H1 (cell line): ENCODE measurements at regions not wholly inside any gene's neighbourhood (a gene's known extent, or its start where the extent isn't known, plus 50 kb on each side); places are given as distances from the start of the nearest gene placed in this dataset.

Source experiments
- CTCF ChIA-PET: fragments of 300-600 bp; sonication (Branson Sonifier 250); formaldehyde crosslinking; loops from one replicate; lab custom pipeline; 2021; ENCODE audit not compliant: partially characterized antibody; lab: Charles Lee
- POLR2A ChIA-PET: fragments of 300-600 bp; sonication (Branson Sonifier 250); formaldehyde crosslinking; loops from one replicate; lab custom pipeline; 2021; ENCODE audit warnings: inconsistent platforms; ENCODE audit not compliant: partially characterized antibody; lab: Charles Lee
- DNase-seq, 2 experiments: peaks; one replicate each; pipeline versions ENCODE4 v3.0.0 to v3.0.0-alpha.2; 2010 to 2022; ENCODE audit warnings: low spot score in 2 of 2, low read depth in 1 of 2, mixed read lengths in 1 of 2
- FAIRE-seq: peaks from 2 replicates; lab custom pipeline; 2011; peaks lifted over from hg19 to GRCh38; lab: Jason Lieb, UNC
- H2AFZ ChIP-seq: 2 replicates; pipeline ENCODE4 v1.8.1; 2012; ENCODE audit warnings: low read length, inconsistent platforms
- H2AK5ac ChIP-seq: 2 replicates; pipeline ENCODE4 v1.6.1; 2013; ENCODE audit warnings: low read depth, low read length
- H2BK120ac ChIP-seq: replicated peaks from 2 replicates; pipeline ENCODE3; 2013; ENCODE audit warnings: low read depth, low read length, inconsistent platforms
- H2BK12ac ChIP-seq: 2 replicates; pipeline ENCODE4 v1.6.1; 2013; ENCODE audit warnings: low read depth, low read length
- H2BK15ac ChIP-seq: 2 replicates; pipeline ENCODE4 v1.6.1; 2013; ENCODE audit warnings: low read length
- H2BK20ac ChIP-seq: 2 replicates; pipeline ENCODE4 v1.6.1; 2013; ENCODE audit warnings: low read length
- H2BK5ac ChIP-seq: 2 replicates; pipeline ENCODE4 v1.6.1; 2013; ENCODE audit warnings: low read depth, low read length
- H3K14ac ChIP-seq: 2 replicates; pipeline ENCODE4 v1.6.1; 2013; ENCODE audit warnings: inconsistent platforms; ENCODE audit not compliant: insufficient read length
- H3K18ac ChIP-seq: 2 replicates; pipeline ENCODE4 v1.6.1; 2013; ENCODE audit warnings: low read length; ENCODE audit errors: extremely low read depth
- H3K23ac ChIP-seq: 2 replicates; pipeline ENCODE4 v1.6.1; 2013; ENCODE audit warnings: inconsistent platforms; ENCODE audit not compliant: insufficient read length
- H3K23me2 ChIP-seq: 2 replicates; pipeline ENCODE4 v1.6.1; 2013; ENCODE audit warnings: low read depth, low read length
- H3K27ac ChIP-seq: 2 replicates; pipeline ENCODE4 v1.6.1; 2011; ENCODE audit warnings: low read depth, low read length, inconsistent platforms
- H3K27me3 ChIP-seq, 4 experiments: replicated peaks in 1 of 4; 1 replicate in 1 of 4; 2 replicates in 3 of 4; pipeline versions ENCODE4 v1.6.1 to v1.8.1; 2011 to 2013; ENCODE audit warnings: low read length in 3 of 4, mild to moderate bottlenecking in 3 of 4, inconsistent platforms in 2 of 4, mixed read lengths in 2 of 4, moderate library complexity in 1 of 4; ENCODE audit not compliant: control insufficient read depth in 3 of 4, insufficient read depth in 3 of 4; ENCODE audit errors: extremely low read depth in 1 of 4
- H3K36me3 ChIP-seq, 4 experiments: 2 replicates each; pipeline versions ENCODE4 v1.6.1 to v1.8.1; 2011 to 2013; ENCODE audit warnings: mild to moderate bottlenecking in 4 of 4, low read length in 3 of 4, moderate library complexity in 2 of 4, control low read depth in 1 of 4, inconsistent platforms in 1 of 4; ENCODE audit not compliant: insufficient read depth in 4 of 4, control insufficient read depth in 2 of 4
- H3K4ac ChIP-seq: replicated peaks from 2 replicates; pipeline ENCODE3; 2013; ENCODE audit warnings: low read length, low read depth, mixed read lengths, inconsistent platforms; ENCODE audit not compliant: insufficient read length
- H3K4me1 ChIP-seq, 4 experiments: replicated peaks in 1 of 4; 1 replicate in 1 of 4; 2 replicates in 3 of 4; pipeline versions ENCODE4 v1.6.1 to v1.8.1; 2011 to 2013; ENCODE audit warnings: low read length in 3 of 4, inconsistent platforms in 2 of 4, mixed read lengths in 1 of 4; ENCODE audit not compliant: insufficient read depth in 4 of 4, control insufficient read depth in 3 of 4
- H3K4me2 ChIP-seq, 2 experiments: 2 replicates each; pipeline versions ENCODE4 v1.6.1 to v1.8.1; 2011 to 2013; ENCODE audit warnings: low read depth in 2 of 2, low read length in 2 of 2, control low read depth in 1 of 2, inconsistent platforms in 1 of 2, mild to moderate bottlenecking in 1 of 2; ENCODE audit not compliant: insufficient read depth in 1 of 2
- H3K4me3 ChIP-seq, 4 experiments: fragments of 200-600, 300-600 bp in 1 of 4; sonication (generic), shearing (Covaris generic), sonication (Bioruptor Twin) in 1 of 4; 2 replicates each; pipeline versions ENCODE4 v1.5.1 to v1.8.1; 2011 to 2016; ENCODE audit warnings: low read length in 4 of 4, low read depth in 3 of 4, control low read depth in 2 of 4, inconsistent platforms in 2 of 4, mild to moderate bottlenecking in 2 of 4, mixed read lengths in 1 of 4, moderate library complexity in 1 of 4; ENCODE audit not compliant: insufficient read depth in 2 of 4; ENCODE audit errors: extremely low read depth in 1 of 4
- H3K56ac ChIP-seq: replicated peaks from 2 replicates; pipeline ENCODE3; 2013; ENCODE audit warnings: low read depth, mild to moderate bottlenecking, mixed read lengths, low read length, inconsistent platforms; ENCODE audit not compliant: insufficient read length
- H3K79me1 ChIP-seq: 2 replicates; pipeline ENCODE4 v1.6.1; 2013; ENCODE audit warnings: low read depth, low read length, control low read depth
- H3K79me2 ChIP-seq, 2 experiments: 2 replicates each; pipeline versions ENCODE4 v1.6.1 to v1.8.1; 2012 to 2013; ENCODE audit warnings: low read length in 2 of 2, mild to moderate bottlenecking in 2 of 2, inconsistent platforms in 1 of 2; ENCODE audit not compliant: insufficient read depth in 2 of 2, control insufficient read depth in 1 of 2
- H3K9ac ChIP-seq, 4 experiments: replicated peaks in 1 of 4; 1 replicate in 1 of 4; 2 replicates in 3 of 4; pipeline versions ENCODE4 v1.6.1 to v1.8.1; 2011 to 2013; ENCODE audit warnings: low read depth in 3 of 4, low read length in 3 of 4, control low read depth in 2 of 4, mild to moderate bottlenecking in 2 of 4, moderate library complexity in 2 of 4, inconsistent platforms in 1 of 4; ENCODE audit errors: extremely low read depth in 1 of 4
- H3K9me3 ChIP-seq, 2 experiments: 2 replicates each; pipeline versions ENCODE4 v1.6.1 to v1.8.1; 2012 to 2013; ENCODE audit warnings: mild to moderate bottlenecking in 2 of 2, moderate library complexity in 2 of 2, control low read depth in 1 of 2, inconsistent platforms in 1 of 2, low read depth in 1 of 2, low read length in 1 of 2, mixed read lengths in 1 of 2; ENCODE audit not compliant: insufficient read depth in 2 of 2
- H4K20me1 ChIP-seq, 2 experiments: replicated peaks in 1 of 2; 2 replicates each; pipeline versions ENCODE3 to v1.8.1; 2011 to 2013; ENCODE audit warnings: inconsistent platforms in 2 of 2, low read length in 2 of 2, mild to moderate bottlenecking in 1 of 2; ENCODE audit not compliant: insufficient read depth in 2 of 2, control insufficient read depth in 1 of 2
- H4K5ac ChIP-seq: 2 replicates; pipeline ENCODE4 v1.6.1; 2013; ENCODE audit warnings: low read length, low read depth, mixed read lengths, inconsistent platforms; ENCODE audit not compliant: insufficient read length
- H4K8ac ChIP-seq: 2 replicates; pipeline ENCODE4 v1.8.0; 2013; ENCODE audit warnings: mild to moderate bottlenecking, moderate library complexity, low read length, inconsistent platforms; ENCODE audit not compliant: insufficient read depth; ENCODE audit errors: extremely low read depth
- H4K91ac ChIP-seq: replicated peaks from 2 replicates; pipeline ENCODE3; 2013; ENCODE audit warnings: low read length, mixed read lengths, inconsistent platforms; ENCODE audit not compliant: insufficient read length
- BCL11A ChIP-seq, 2 experiments: IDR thresholded peaks; one replicate each; pipeline ENCODE4 v1.6.1; 2011; ENCODE audit warnings: low read depth in 2 of 2, low read length in 2 of 2, mild to moderate bottlenecking in 2 of 2
- HDAC6 ChIP-seq: IDR thresholded peaks from one replicate; pipeline ENCODE4 v1.7.1; 2012; ENCODE audit warnings: low read depth, mild to moderate bottlenecking, inconsistent platforms, low read length, moderate library complexity
- PHF8 ChIP-seq: fragments of 200-600 bp; sonication (generic); conservative IDR thresholded peaks from 2 replicates; pipeline ENCODE4 v1.7.1; 2012; ENCODE audit warnings: low read depth, mild to moderate bottlenecking, inconsistent platforms, low read length, moderate library complexity
- POU5F1 ChIP-seq: IDR thresholded peaks from 2 replicates; pipeline ENCODE4 v1.6.1; 2011; ENCODE audit warnings: low read depth, mild to moderate bottlenecking, low read length, moderate library complexity
- RXRA ChIP-seq: IDR thresholded peaks from 2 replicates; pipeline ENCODE4 v1.6.1; 2011; ENCODE audit warnings: low read depth, mild to moderate bottlenecking, low read length, moderate library complexity; ENCODE audit not compliant: insufficient read depth
- SIRT6 ChIP-seq: IDR thresholded peaks from one replicate; pipeline ENCODE4 v1.7.1; 2012; ENCODE audit warnings: low read length, inconsistent platforms
- SRF ChIP-seq: IDR thresholded peaks from 2 replicates; pipeline ENCODE4 v1.6.1; 2011; ENCODE audit warnings: mild to moderate bottlenecking, low read depth, low read length, moderate library complexity
- TCF12 ChIP-seq: IDR thresholded peaks from 2 replicates; pipeline ENCODE4 v1.6.1; 2011; ENCODE audit warnings: low read depth, mild to moderate bottlenecking, low read length
- WGBS, 2 experiments: shearing (Covaris generic) in 1 of 2; methylation state at CpG; one replicate each; pipeline versions ENCODE4 v1.1.6 to v1.1.7; 2013 to 2015; ENCODE audit warnings: low lambda C conversion rate in 2 of 2, mixed read lengths in 2 of 2, inconsistent platforms in 1 of 2, low coverage in 1 of 2, missing lambda C conversion rate in 1 of 2; ENCODE audit not compliant: insufficient replicate concordance in 2 of 2, insufficient coverage in 1 of 2, insufficient read length in 1 of 2; ENCODE audit errors: extremely low coverage in 1 of 2, missing lambda C conversion rate in 1 of 2; 5-methylcytosine and 5-hydroxymethylcytosine counted together
- TF ChIP-seq, protein P1 (sequence below), 3 experiments: IDR thresholded peaks; 1 replicate in 2 of 3; 2 replicates in 1 of 3; pipeline versions ENCODE4 v1.5.1 to v1.6.1; 2011; ENCODE audit warnings: low read length in 3 of 3, mild to moderate bottlenecking in 3 of 3, inconsistent platforms in 2 of 3, low read depth in 1 of 3, moderate library complexity in 1 of 3; ENCODE audit not compliant: insufficient read depth in 1 of 3; ENCODE audit errors: control extremely low read depth in 1 of 3

DNA sequence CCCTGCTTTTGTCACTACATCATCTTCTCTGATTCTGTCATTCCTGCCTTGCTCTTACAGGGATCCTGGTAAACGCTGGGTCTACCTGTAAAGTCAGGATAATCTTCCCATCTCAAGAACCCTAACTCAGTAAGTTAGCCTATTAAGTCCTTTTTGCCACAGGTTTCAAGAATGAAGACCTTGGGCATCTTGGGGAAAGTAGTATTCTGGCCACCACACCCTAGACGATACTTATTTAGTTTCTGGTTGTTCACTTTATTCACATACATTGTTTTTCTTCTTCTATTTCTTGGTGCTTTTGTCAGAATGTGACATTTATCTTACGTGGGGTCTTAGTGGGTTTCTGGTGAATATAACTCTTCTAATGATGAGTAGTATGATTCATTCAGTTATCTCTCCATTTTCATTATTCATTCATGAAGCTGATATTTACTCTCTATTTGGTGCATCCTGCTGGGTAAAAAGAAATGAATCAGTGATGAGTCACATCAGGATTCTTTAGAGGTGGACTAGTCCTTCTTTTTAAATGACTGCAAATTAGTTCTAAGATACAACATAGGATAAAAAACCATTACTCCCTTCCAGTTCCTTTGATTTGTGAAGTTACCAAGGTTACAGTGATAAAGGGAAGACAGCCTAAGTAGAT is 514.4 kb upstream of the B3GALT2 start:
- Histone ChIP-seq H3K9me3 (no peaks in the 10 kb centered on the region), H2BK12ac (no peak overlapping the region), H3K27me3 (no peaks in the 10 kb centered on the region), H3K14ac (no peak overlapping the region), H2BK5ac (no peak overlapping the region), H2BK120ac (no peak overlapping the region), H4K91ac (no peak overlapping the region), H2AFZ (no peak overlapping the region), H3K79me2 (no peaks in the 10 kb centered on the region), H3K27ac (no peak overlapping the region), H3K23me2 (no peaks in the 10 kb centered on the region), H3K36me3 (no peaks in the 10 kb centered on the region), H2BK20ac (no peak overlapping the region), H3K4me1 (no peaks in the 10 kb centered on the region), H3K18ac (no peak overlapping the region), H3K4me2 (no peak overlapping the region), H4K20me1 (no peaks in the 10 kb centered on the region), H4K8ac (no peak overlapping the region), H2AK5ac (no peak overlapping the region), H3K9ac (no peak overlapping the region), H3K4ac (no peak overlapping the region), H4K5ac (no peak overlapping the region), H2BK15ac (no peak overlapping the region), H3K23ac (no peak overlapping the region), H3K56ac (no peak overlapping the region), H3K79me1 (no peaks in the 10 kb centered on the region), H3K4me3 (no peak overlapping the region)
- TF ChIP-seq SRF (no peak), SIRT6 (no peak), BCL11A (IDR thresholded peaks at IDR 0.05; ENCODE audit: low read depth in 2 of 2, low read length in 2 of 2) (no peak), PHF8 (no peak), POU5F1 (no peak), TCF12 (no peak), RXRA (no peak), HDAC6 (no peak)
- TF ChIP-seq, protein P1, sequence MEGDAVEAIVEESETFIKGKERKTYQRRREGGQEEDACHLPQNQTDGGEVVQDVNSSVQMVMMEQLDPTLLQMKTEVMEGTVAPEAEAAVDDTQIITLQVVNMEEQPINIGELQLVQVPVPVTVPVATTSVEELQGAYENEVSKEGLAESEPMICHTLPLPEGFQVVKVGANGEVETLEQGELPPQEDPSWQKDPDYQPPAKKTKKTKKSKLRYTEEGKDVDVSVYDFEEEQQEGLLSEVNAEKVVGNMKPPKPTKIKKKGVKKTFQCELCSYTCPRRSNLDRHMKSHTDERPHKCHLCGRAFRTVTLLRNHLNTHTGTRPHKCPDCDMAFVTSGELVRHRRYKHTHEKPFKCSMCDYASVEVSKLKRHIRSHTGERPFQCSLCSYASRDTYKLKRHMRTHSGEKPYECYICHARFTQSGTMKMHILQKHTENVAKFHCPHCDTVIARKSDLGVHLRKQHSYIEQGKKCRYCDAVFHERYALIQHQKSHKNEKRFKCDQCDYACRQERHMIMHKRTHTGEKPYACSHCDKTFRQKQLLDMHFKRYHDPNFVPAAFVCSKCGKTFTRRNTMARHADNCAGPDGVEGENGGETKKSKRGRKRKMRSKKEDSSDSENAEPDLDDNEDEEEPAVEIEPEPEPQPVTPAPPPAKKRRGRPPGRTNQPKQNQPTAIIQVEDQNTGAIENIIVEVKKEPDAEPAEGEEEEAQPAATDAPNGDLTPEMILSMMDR (IDR thresholded peaks at IDR 0.05; ENCODE audit: control extremely low read depth in 1 of 3, insufficient read depth in 1 of 3, low read depth in 1 of 3, low read length in 3 of 3): no peak
- WGBS, 2 experiments: 85% methylated on average over 3 of the region's 3 CpGs; no CpG with 5 or more reads in 1 of the 2 experiments
- ChIA-PET POLR2A (no interaction called here), CTCF (no interaction called here)
- FAIRE-seq: no peak
- no peak for DNase-seq
